ENCODE measurements at regions not wholly inside any gene's neighbourhood (a gene's known extent, or its start where the extent isn't known, plus 50 kb on each side); places are given as distances from the start of the nearest gene placed in this dataset.

- DNase-seq (ENCODE audit: low read depth in 1 of 2, low spot score in 2 of 2): no peak
- H3K4ac ChIP-seq (replicated peaks; ENCODE audit: insufficient read length, low read depth, low read length): no peak overlapping the region
- no peaks in the 10 kb centered on the region for H3K36me3 ChIP-seq (ENCODE audit: control insufficient read depth in 2 of 4, insufficient read depth in 4 of 4, low read length in 3 of 4)
- H3K18ac ChIP-seq (ENCODE audit: extremely low read depth, low read length): no peak overlapping the region
- H4K8ac ChIP-seq (ENCODE audit: extremely low read depth, insufficient read depth, low read length): no peak overlapping the region
- POLR2A ChIA-PET (ENCODE audit: partially characterized antibody): interaction anchor here (1.0 to 1.3 kb wide), 4 partner anchors 164 to 293 kb away, joined by 3 read pairs; no protein-coding TSS in a partner anchor
- no peak overlapping the region for H2AFZ ChIP-seq (ENCODE audit: low read length)
- H4K5ac ChIP-seq (ENCODE audit: insufficient read length, low read depth, low read length): no peak overlapping the region
- no peak overlapping the region for H3K56ac ChIP-seq (replicated peaks; ENCODE audit: insufficient read length, low read depth, low read length)
- no peak overlapping the region for H4K91ac ChIP-seq (replicated peaks; ENCODE audit: insufficient read length, low read length)
- no peak overlapping the region for H3K27ac ChIP-seq (ENCODE audit: low read depth, low read length)
- no peak overlapping the region for H3K14ac ChIP-seq (ENCODE audit: insufficient read length)
- no peak overlapping the region for H2BK15ac ChIP-seq (ENCODE audit: low read length)
- no peak overlapping the region for H3K4me2 ChIP-seq (ENCODE audit: insufficient read depth in 1 of 2, low read depth in 2 of 2, low read length in 2 of 2)
- no peaks in the 10 kb centered on the region for H3K79me2 ChIP-seq (ENCODE audit: control insufficient read depth in 1 of 2, insufficient read depth in 2 of 2, low read length in 2 of 2)
- no peaks in the 10 kb centered on the region for H3K27me3 ChIP-seq (replicated peaks in 1 of 4; ENCODE audit: control insufficient read depth in 3 of 4, extremely low read depth in 1 of 4, insufficient read depth in 3 of 4, low read length in 3 of 4)
- no peak overlapping the region for H2BK120ac ChIP-seq (replicated peaks; ENCODE audit: low read depth, low read length)
- no peaks in the 10 kb centered on the region; a peak in 1 of 7 replicates for H3K4me1 ChIP-seq (replicated peaks in 1 of 4; ENCODE audit: control insufficient read depth in 3 of 4, insufficient read depth in 4 of 4, low read length in 3 of 4)
- H3K9me3 ChIP-seq (ENCODE audit: insufficient read depth in 2 of 2, low read depth in 1 of 2, low read length in 1 of 2): no peaks in the 10 kb centered on the region
- no peak overlapping the region for H2AK5ac ChIP-seq (ENCODE audit: low read depth, low read length)
- no peak overlapping the region for H3K4me3 ChIP-seq (ENCODE audit: extremely low read depth in 1 of 4, insufficient read depth in 2 of 4, low read depth in 3 of 4, low read length in 4 of 4)
- no peaks in the 10 kb centered on the region for H4K20me1 ChIP-seq (replicated peaks in 1 of 2; ENCODE audit: control insufficient read depth in 1 of 2, insufficient read depth in 2 of 2, low read length in 2 of 2)
- TF ChIP-seq NRF1 (IDR thresholded peaks at IDR 0.05; ENCODE audit: low read depth, low read length): no peak
- TF ChIP-seq, protein P1, sequence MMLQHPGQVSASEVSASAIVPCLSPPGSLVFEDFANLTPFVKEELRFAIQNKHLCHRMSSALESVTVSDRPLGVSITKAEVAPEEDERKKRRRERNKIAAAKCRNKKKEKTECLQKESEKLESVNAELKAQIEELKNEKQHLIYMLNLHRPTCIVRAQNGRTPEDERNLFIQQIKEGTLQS (IDR thresholded peaks at IDR 0.05; ENCODE audit: insufficient read depth, low read depth, low read length): no peak
- no peak for TF ChIP-seq SP4 (IDR thresholded peaks at IDR 0.05; ENCODE audit: low read length)
- TF ChIP-seq SP2 (IDR thresholded peaks at IDR 0.05; ENCODE audit: low read length): no peak
- TF ChIP-seq RAD21 (IDR thresholded peaks at IDR 0.05 in 1 of 2, conservative IDR thresholded peaks at IDR 0.05 in 1 of 2; ENCODE audit: low read depth in 2 of 2, low read length in 2 of 2): peak in 1 of 2 experiments; percentile 20; a peak in 2 of 4 replicates
- no peak for TF ChIP-seq CREB1 (IDR thresholded peaks at IDR 0.05)
- TF ChIP-seq CTBP2 (IDR thresholded peaks at IDR 0.05; ENCODE audit: borderline replicate concordance, insufficient read depth, insufficient read length, low read length): no peak
- H3K23me2 ChIP-seq (ENCODE audit: low read depth, low read length): no peaks in the 10 kb centered on the region
- no peaks in the 10 kb centered on the region for H3K79me1 ChIP-seq (ENCODE audit: low read depth, low read length)
- H2BK12ac ChIP-seq (ENCODE audit: low read depth, low read length): no peak overlapping the region
- no peak for FAIRE-seq
- H2BK20ac ChIP-seq (ENCODE audit: low read length): no peak overlapping the region
- no peak overlapping the region for H2BK5ac ChIP-seq (ENCODE audit: low read depth, low read length)
- whole genome bisulfite sequencing, 2 experiments (ENCODE audit: extremely low coverage in 1 of 2, insufficient coverage in 1 of 2, insufficient read length in 1 of 2, insufficient replicate concordance in 2 of 2, low coverage in 1 of 2, low lambda C conversion rate in 2 of 2, missing lambda C conversion rate in 1 of 2): 92% methylated on average over 5 of the region's 5 CpGs; no CpG with 5 or more reads in 1 of the 2 experiments
- CTCF ChIA-PET (ENCODE audit: partially characterized antibody): interaction anchor here (0.6 to 5.3 kb wide), 16 partner anchors 11 to 639 kb away, joined by 3 to 34 read pairs (median 4); no protein-coding TSS in a partner anchor
- H3K23ac ChIP-seq (ENCODE audit: insufficient read length): no peak overlapping the region
- H3K9ac ChIP-seq (replicated peaks in 1 of 4; ENCODE audit: extremely low read depth in 1 of 4, low read depth in 3 of 4, low read length in 3 of 4): no peak overlapping the region
These were observed 156.7 kb upstream of the TSC22D2 start for GRCh38 chr3:150251187-150252062.
